Activated CD4-positive, alpha-beta T cell treated with anti-CD3 and anti-CD28 coated beads, Interleukin-2, amount 10 ng/mL, durations not matched to agents 24 days and 14 days (primary cell): ENCODE measurements at regions not wholly inside any gene's neighbourhood (a gene's known extent, or its start where the extent isn't known, plus 50 kb on each side); places are given as distances from the start of the nearest gene placed in this dataset.
A peak's percentile ranks its signal among the peaks of the same experiment; 100 is the strongest.

Experiments used
- DNase-seq: peaks from one replicate; pipeline ENCODE4 v3.0.0; 2022
- H3K27ac Mint-ChIP-seq: one replicate; pipeline ENCODE4 v1.8.0; 2022; ENCODE audit warnings: mild to moderate bottlenecking, mixed read lengths
- H3K27me3 Mint-ChIP-seq: one replicate; pipeline ENCODE4 v1.8.0; 2022; ENCODE audit warnings: mixed read lengths
- H3K36me3 Mint-ChIP-seq: one replicate; pipeline ENCODE4 v1.8.0; 2022; ENCODE audit warnings: low read depth, mild to moderate bottlenecking, mixed read lengths
- H3K4me1 Mint-ChIP-seq: one replicate; pipeline ENCODE4 v1.8.0; 2021; ENCODE audit warnings: mixed read lengths
- H3K4me3 Mint-ChIP-seq: one replicate; pipeline ENCODE4 v1.8.0; 2022; ENCODE audit warnings: mild to moderate bottlenecking, moderate library complexity, mixed read lengths
- H3K9me3 Mint-ChIP-seq: one replicate; pipeline ENCODE4 v1.8.0; 2021; ENCODE audit warnings: mixed read lengths
- intact Hi-C: fragments of 100-400 bp; cut with micrococcal nuclease; formaldehyde crosslinking; loops from one replicate; pipeline ENCODE4 v1.15.1; 2023

DNA sequence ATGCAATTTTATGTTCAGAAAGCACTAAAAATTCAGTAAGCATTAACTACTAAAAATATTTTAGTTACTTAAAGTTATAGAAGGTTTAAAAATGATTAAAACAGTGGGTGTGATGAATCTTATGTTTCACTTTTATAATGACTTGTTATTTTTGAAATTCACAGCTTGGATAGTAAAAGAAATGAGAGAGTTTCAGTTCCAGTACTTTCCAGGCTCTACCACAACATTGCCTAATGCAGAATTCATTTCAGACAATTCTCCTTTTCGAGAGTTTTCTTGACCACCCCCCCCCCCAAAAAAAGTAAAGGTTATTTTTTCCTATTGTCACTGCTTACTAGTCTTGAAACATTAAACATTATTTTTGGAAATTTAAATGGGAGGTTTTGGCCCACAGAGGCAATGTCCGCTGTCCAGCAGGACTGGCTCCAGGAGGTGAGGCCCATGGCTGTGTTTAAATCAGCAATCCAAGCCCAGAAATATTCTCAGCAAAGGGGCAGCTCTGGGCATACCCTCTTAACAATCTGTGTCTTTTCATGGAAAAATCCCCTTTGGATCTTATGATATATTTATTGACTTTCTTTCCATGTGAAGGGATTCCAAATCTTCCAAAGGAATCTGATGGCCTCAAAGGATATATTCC, 519.9 kb downstream of the MAFB start:
- H3K4me3 Mint-ChIP-seq: no peak overlapping the region
- H3K36me3 Mint-ChIP-seq: no peaks in the 10 kb centered on the region
- no peak for DNase-seq
- H3K4me1 Mint-ChIP-seq: no peaks in the 10 kb centered on the region
- no peaks in the 10 kb centered on the region for H3K9me3 Mint-ChIP-seq
- intact Hi-C loops: no loop called here
- peaks cover 2% of the 10 kb centered on the region for H3K27me3 Mint-ChIP-seq
- no peak overlapping the region for H3K27ac Mint-ChIP-seq

DNA sequence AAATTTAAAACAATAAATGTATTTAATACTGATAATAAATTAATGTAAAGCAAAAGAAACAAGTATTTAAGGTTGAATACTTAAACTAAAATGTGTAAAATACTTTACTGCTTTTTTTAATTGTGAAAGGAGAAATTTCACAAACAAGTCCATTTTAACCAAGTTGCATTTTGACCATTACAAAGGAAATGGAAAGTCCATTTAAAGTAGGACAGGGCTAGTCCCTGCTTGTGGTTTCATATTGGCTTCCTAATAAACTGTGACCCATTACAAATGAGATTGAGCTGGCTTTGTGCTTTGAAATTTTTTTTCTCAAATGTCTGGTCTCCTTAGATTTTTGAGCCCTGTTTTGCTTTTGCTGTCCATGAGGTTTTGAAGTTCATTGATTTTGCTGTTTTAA, 527.6 kb downstream of the MAFB start:
- Mint-ChIP-seq H3K9me3 (no peaks in the 10 kb centered on the region), H3K4me1 (no peaks in the 10 kb centered on the region), H3K36me3 (no peaks in the 10 kb centered on the region), H3K4me3 (no peak overlapping the region), H3K27ac (no peak overlapping the region), H3K27me3 (no peaks in the 10 kb centered on the region)
- intact Hi-C loops: no loop called here
- DNase-seq: no peak

DNA sequence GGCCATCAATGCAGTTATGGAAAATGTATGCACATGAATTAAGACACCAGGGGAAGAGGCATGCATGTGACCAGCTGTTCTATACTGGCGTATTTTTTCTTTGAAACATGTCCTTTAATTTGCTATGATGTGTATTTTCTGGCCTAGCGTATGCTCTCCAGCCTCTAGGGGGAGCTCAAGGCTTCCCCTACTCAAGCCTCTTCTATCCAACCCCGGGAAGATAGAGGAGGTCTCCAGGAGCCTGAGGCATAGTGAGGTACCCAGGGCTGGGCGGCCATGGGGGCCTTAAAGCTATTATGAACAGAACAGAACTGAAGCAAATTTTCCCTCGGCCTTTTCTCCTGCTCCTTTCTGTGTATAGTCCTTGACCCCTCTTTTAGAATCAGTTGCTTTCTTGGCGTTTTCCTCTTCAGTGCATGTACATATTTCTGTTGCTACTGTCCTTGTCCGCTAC, 528.9 kb downstream of the MAFB start:
- intact Hi-C loops: no loop called here
- Mint-ChIP-seq H3K4me3 (no peak overlapping the region), H3K27ac (no peak overlapping the region), H3K27me3 (no peaks in the 10 kb centered on the region), H3K36me3 (no peaks in the 10 kb centered on the region), H3K9me3 (no peaks in the 10 kb centered on the region), H3K4me1 (no peaks in the 10 kb centered on the region)
- DNase-seq: peak; percentile 69

DNA sequence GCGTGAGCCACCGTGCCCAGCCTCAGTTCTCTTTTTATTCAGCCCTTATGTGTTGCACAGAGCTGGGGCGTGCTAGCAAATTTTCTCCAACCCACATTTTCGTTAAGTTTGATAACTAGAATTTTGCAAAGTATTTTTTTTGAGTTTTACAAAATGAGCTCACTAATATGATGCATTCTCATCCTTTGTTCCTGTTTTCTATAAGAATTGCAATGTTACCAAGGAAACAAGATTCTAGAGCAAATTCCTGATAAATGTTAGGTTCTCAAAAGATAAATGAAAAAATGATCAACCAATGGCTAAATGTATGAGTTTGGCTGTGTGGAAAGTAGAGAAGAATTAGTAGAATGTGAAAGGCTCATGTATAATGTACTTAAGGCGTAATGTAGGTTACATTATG, 529.8 kb downstream of the MAFB start:
- no peak for DNase-seq
- H3K4me3 Mint-ChIP-seq: no peak overlapping the region
- no peaks in the 10 kb centered on the region for H3K9me3 Mint-ChIP-seq
- no peak overlapping the region for H3K27ac Mint-ChIP-seq
- no peaks in the 10 kb centered on the region for H3K36me3 Mint-ChIP-seq
- intact Hi-C loops: no loop called here
- no peaks in the 10 kb centered on the region for H3K27me3 Mint-ChIP-seq
- no peaks in the 10 kb centered on the region for H3K4me1 Mint-ChIP-seq

DNA sequence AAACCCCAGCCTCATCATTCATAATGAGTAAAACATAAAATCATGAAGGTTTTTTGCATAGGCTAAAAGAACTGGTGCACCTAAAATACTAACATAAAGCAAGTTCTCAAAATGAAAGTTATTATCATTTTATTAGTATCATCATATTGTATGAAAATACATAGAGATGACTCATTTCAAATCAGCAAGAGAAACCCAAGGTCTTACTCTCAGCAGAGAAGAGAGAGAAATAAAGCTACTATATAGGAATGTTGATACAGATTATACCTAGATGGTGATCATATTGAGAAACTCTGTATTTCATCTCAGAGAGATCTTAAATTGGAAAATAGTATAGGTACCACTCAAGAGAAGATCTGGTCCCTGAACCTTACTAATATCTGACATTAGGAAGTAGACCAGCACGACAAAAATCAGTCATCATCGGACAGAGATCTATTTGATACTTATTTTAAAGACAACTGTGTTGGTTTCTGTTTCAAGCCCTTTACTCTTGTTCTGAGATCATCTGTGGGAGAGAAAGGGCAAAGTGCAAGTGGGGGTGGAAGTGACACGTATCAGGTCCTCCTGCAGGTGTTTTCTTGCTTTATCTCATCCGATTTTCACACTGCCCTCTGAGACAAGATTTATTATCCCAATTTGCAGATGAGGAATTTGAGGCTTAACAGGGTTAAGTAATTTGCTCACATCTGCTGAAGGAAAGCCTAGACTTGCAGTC, 532.3 kb downstream of the MAFB start:
- Mint-ChIP-seq H3K4me1 (no peaks in the 10 kb centered on the region), H3K4me3 (no peak overlapping the region), H3K36me3 (no peaks in the 10 kb centered on the region), H3K27me3 (no peaks in the 10 kb centered on the region), H3K27ac (no peak overlapping the region), H3K9me3 (no peaks in the 10 kb centered on the region)
- DNase-seq: no peak
- intact Hi-C loops: no loop called here

DNA sequence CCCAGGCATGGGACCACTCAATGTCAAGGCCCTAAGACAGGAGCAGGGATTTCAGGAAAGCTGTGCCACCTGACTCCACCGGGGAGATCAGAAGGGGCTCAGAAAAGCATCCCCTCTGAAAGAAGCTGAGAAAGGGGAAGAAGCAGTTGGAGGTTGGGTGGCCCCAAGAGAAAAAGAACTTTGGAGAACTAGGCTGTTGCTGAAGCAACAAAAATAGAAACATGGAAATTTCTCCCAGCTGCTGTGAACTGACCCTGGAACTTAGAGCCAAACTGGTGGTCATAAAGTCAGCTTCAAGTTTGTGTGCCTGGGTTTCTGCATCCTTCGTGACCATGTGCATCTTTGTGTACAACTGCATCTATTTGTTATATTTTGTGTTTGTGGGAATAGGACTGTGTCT, 534.5 kb downstream of the MAFB start:
- no peak overlapping the region for H3K4me3 Mint-ChIP-seq
- H3K9me3 Mint-ChIP-seq: no peaks in the 10 kb centered on the region
- intact Hi-C loops: no loop called here
- no peaks in the 10 kb centered on the region for H3K36me3 Mint-ChIP-seq
- no peak overlapping the region for H3K27ac Mint-ChIP-seq
- no peaks in the 10 kb centered on the region for H3K27me3 Mint-ChIP-seq
- no peak for DNase-seq
- H3K4me1 Mint-ChIP-seq: no peaks in the 10 kb centered on the region

DNA sequence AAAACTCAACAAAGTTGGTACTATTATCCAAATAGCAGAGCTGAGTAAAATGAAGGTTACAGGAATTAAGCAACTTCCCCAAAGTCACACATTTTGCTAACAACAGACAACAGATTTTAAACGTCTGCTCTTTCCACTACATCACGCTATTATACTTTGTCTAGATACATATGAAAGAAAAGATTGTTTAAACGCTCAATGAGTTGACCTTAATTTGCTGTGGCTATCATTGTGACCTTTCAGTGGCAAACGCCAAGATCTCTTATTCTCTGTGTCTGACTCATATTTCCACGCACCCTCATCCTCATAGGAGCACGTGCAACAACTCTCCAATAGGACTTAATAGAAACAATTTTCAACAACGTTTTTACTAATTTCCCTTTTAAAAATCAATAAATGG, 540.1 kb downstream of the MAFB start:
- DNase-seq: no peak
- H3K4me3 Mint-ChIP-seq: no peak overlapping the region

DNA sequence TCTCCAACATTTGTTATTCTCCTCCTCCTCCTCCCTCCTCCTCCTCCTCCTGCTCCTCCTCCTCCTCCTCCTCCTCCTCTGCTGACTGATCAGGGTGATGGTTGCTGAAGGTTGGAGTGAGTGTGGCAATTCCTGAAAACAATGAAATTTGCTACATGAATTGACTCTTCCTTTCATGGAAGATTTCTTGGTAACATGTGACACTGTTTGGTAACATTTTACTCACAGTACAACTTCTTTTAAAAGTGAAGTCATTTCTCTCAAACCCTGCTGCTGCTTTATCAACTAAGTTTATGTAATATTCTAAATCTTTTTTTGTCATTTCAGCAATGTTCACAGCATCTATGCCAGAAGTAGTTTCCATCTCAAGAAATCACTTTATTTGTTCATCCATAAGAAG, 543.0 kb downstream of the MAFB start:
- H3K36me3 Mint-ChIP-seq: no peaks in the 10 kb centered on the region
- H3K4me1 Mint-ChIP-seq: no peaks in the 10 kb centered on the region
- no peaks in the 10 kb centered on the region for H3K27me3 Mint-ChIP-seq
- no peak for DNase-seq
- H3K4me3 Mint-ChIP-seq: no peak overlapping the region
- H3K9me3 Mint-ChIP-seq: no peaks in the 10 kb centered on the region
- H3K27ac Mint-ChIP-seq: no peak overlapping the region
- intact Hi-C loops: no loop called here

More for the DNA sequence above, 540.1 kb downstream of the MAFB start:
- Mint-ChIP-seq H3K36me3 (no peaks in the 10 kb centered on the region), H3K27me3 (no peaks in the 10 kb centered on the region), H3K4me1 (no peaks in the 10 kb centered on the region), H3K27ac (no peak overlapping the region), H3K9me3 (no peaks in the 10 kb centered on the region)
- intact Hi-C loops: no loop called here

DNA sequence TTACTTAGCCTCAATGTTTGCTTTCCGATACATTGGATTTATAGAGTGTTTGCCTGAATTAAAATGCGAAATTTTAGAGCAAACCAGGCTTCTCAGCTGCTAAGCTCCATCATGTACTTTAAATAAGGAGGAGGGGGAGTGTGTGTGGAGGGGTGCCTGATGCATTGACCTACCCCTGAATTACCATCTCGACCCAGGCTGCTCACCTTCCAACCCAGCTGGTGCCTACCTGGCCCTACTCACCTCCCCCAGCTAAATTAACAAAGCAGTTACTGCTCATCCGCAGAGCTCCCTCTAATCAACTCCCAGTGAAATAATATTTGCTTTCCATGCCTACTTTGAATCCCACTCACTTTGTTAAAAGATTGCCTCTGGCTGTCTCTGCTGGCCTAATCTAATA, 544.5 kb downstream of the MAFB start:
- Mint-ChIP-seq H3K27ac (no peak overlapping the region), H3K4me1 (no peaks in the 10 kb centered on the region), H3K36me3 (no peaks in the 10 kb centered on the region), H3K9me3 (no peaks in the 10 kb centered on the region), H3K27me3 (no peaks in the 10 kb centered on the region), H3K4me3 (no peak overlapping the region)
- intact Hi-C loops: no loop called here
- no peak for DNase-seq

DNA sequence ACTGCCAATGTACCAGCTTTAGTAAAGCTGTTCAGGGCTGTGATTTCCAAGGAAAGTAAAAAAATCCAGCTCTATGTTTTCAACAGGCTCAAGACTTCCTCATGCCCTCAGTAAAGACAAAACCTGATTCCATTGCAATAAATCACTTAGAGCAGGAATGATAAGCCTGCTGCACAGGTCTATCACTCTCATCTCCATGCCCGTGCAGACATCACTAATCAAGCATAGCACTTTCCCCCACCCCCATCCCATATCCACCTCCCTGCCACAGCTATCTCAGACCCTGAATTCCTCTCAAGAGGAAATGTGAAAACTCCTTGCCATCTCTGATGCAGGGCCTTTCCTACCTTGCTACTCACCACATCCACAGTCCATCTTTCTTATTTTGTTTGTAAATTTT, 554.9 kb downstream of the MAFB start:
- Mint-ChIP-seq H3K4me1 (no peaks in the 10 kb centered on the region), H3K27me3 (no peaks in the 10 kb centered on the region), H3K36me3 (no peaks in the 10 kb centered on the region), H3K27ac (no peak overlapping the region), H3K9me3 (no peaks in the 10 kb centered on the region), H3K4me3 (no peak overlapping the region)
- DNase-seq: no peak
- intact Hi-C loops: no loop called here

DNA sequence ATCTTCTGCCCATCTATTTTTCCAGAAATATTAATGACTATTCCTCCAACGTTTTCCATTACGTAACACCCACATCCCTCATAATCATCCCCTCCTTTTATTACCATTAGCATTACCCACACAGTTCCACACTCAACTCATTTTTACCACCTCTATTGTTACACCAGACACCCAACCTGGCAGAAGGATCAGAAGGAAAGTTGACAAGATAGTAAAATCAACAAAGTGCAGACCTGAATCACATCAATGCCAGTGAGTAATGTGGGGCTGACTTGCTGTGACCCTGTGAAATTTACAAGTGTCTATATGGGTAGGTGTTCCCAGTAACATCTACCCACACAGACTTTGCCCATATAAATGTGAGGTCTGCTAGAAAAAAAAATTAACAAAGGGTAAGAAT, 568.2 kb downstream of the MAFB start:
- Mint-ChIP-seq H3K27me3 (no peaks in the 10 kb centered on the region), H3K9me3 (no peaks in the 10 kb centered on the region), H3K27ac (no peak overlapping the region), H3K4me1 (no peaks in the 10 kb centered on the region), H3K36me3 (no peaks in the 10 kb centered on the region), H3K4me3 (no peak overlapping the region)
- intact Hi-C loops: no loop called here
- DNase-seq: no peak

DNA sequence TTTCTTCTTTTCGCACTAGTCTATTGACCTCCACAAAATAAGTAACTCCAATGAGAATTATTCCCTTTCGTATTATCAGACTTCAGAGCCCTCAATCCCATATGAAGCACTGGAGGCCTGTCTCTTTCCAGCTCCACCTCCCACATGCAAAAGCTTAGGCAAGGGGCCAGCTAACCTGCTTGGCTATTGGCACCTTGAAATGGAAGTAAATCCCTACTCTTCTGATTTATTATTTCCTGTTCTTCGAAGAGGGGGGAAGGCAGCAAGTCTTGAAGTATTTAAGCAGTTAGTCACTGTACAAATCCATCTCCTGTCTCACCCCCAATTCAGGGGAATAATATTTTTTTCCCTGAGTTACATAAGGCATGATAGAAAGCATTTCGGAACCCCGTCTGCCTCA, 577.8 kb downstream of the MAFB start:
- intact Hi-C loops: no loop called here
- Mint-ChIP-seq H3K9me3 (no peaks in the 10 kb centered on the region), H3K4me1 (no peaks in the 10 kb centered on the region), H3K27me3 (no peaks in the 10 kb centered on the region), H3K4me3 (no peak overlapping the region), H3K36me3 (no peaks in the 10 kb centered on the region), H3K27ac (no peak overlapping the region)
- no peak for DNase-seq

DNA sequence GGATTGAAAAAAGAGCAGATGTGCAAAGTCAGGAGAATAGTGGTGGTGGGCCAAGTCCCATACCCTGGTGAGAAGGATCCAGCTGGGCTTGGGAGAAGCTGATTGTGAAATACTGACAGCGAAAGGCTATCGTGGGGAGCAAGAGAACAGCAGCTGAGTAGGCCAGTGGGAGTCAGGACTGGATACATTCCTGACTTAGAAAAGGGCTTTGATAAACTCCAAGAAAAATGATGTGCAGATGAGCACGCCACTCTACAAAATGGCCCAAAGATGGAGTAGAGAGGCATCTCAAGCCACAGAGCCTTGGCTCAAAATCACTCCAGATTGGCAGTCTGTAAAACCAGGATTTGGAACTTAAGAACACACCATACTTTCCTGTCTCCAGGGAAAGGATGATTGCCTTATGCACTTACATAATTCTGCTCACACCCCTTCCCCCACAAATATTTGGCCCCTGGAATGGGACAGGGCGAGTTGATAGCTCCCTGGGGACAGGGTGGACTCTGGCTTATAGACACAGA, 578.7 kb downstream of the MAFB start:
- H3K36me3 Mint-ChIP-seq: no peaks in the 10 kb centered on the region
- no peaks in the 10 kb centered on the region for H3K4me1 Mint-ChIP-seq
- no peaks in the 10 kb centered on the region for H3K9me3 Mint-ChIP-seq
- H3K27me3 Mint-ChIP-seq: no peaks in the 10 kb centered on the region
- no peak for DNase-seq
- intact Hi-C loops: no loop called here
- H3K27ac Mint-ChIP-seq: no peak overlapping the region
- H3K4me3 Mint-ChIP-seq: no peak overlapping the region

DNA sequence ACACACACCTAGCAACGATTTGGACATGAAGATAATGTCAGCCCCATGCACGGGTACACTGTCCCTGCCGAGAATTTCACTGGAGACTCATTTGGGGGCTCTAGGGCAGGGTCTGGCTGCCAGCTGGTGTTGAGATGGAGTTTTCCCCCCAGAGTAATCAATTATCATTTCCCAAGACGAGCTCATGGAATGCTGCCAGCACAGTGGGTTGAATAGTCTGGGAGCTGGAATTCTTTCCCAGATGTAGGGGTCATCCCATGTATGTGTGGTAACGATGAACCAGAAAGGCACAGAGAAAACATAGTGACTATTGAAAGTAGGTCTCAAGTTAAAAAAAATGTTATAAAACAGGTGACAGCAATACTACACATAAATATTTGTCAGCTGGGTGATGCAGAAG, 579.9 kb downstream of the MAFB start:
- Mint-ChIP-seq H3K27me3 (no peaks in the 10 kb centered on the region), H3K9me3 (no peaks in the 10 kb centered on the region), H3K4me3 (no peak overlapping the region), H3K27ac (no peak overlapping the region), H3K4me1 (no peaks in the 10 kb centered on the region), H3K36me3 (no peaks in the 10 kb centered on the region)
- intact Hi-C loops: no loop called here
- no peak for DNase-seq

DNA sequence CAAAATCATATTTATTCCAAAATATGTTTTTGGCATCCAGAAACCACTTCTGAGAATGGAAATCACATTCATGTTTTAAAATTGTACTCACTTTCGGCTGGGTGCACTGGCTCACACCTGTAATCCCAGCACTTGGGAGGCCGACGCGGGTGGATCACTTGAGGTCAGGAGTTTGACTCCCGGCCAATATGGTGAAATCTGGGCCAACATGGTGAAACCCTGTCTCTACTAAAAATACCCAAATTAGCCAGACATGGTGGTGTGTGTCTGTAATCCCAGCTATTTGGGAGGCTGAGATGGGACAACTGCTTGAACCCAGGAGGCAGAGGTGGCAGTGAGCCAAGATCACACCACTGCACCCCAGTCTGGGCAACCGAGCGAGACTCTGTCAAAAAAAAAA, 580.7 kb downstream of the MAFB start:
- DNase-seq: no peak
- H3K4me3 Mint-ChIP-seq: no peak overlapping the region
- H3K4me1 Mint-ChIP-seq: no peaks in the 10 kb centered on the region
- intact Hi-C loops: no loop called here
- H3K27ac Mint-ChIP-seq: no peak overlapping the region
- H3K36me3 Mint-ChIP-seq: no peaks in the 10 kb centered on the region
- H3K27me3 Mint-ChIP-seq: no peaks in the 10 kb centered on the region
- no peaks in the 10 kb centered on the region for H3K9me3 Mint-ChIP-seq
